NCI-H146 (cell line): ENCODE measurements at regions not wholly inside any gene's neighbourhood (a gene's known extent, or its start where the extent isn't known, plus 50 kb on each side); places are given as distances from the start of the nearest gene placed in this dataset.
"Not testable (repeated sequence)": the region's sequence is repeated elsewhere in the genome, so short reads cannot be mapped to it uniquely, and the experiment has no call there.

ENCODE experiments used
- DNase-seq: peaks from one replicate; lab custom pipeline; 2025; lab: John Stamatoyannopoulos, UW

DNA sequence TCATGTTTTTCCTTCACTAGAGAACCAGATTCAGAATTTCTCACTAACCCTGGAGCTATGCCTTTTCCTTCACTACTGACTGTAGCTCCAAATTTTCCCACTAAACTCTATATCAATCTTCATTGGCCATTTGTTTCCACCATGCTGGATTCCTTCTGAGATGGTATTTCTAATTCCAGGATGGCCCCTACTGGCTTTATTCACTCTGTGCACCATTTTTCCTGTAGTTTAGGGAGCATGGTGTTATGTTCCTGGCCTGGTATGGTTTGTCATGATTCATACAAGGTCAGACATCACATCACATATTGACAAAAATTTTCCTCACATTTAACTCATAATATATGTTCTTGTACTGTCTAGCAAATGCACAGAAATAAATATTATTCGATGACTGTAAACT is 229.2 kb upstream of the TFPI start:
- DNase-seq = peak; percentile 1

DNA sequence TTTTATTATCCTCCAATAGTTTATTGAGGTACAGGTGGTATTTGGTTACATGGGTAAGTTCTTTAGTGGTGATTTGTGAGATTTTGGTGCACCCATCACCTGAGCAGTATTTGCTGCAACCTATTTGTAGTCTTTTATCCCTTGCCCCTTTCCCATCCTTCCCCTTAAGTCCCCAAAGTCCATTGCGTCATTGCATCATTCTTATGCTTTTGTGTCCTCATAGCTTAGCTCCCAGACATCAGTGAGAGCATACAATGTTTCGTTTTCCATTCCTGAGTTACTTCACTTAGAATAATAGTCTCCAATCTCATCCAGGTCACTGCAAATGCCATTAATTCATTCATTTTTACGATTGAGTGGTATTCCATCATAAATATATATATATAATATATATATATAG is 229.9 kb upstream of the TFPI start:
- DNase-seq = not testable (repeated sequence)

DNA sequence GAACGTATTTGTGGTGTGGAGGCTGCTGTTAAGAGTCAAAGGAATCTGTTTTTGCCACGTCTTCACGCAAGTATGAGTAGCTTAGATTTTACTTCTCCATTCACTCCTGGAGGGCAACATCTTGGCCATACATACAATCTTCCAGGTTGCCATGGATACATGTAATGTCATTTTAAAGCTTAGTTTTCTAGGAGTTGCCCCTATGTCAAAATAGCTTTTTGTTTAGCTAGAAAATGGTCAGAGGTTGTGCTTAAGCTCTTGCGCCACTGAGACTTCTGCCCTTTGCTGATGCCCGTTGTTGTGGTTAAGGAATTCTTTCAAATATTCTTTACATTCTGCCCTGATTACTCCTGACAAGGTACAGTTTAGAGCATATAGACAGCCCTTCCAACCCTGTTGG is 245.4 kb upstream of the TFPI start:
- no peak for DNase-seq

DNA sequence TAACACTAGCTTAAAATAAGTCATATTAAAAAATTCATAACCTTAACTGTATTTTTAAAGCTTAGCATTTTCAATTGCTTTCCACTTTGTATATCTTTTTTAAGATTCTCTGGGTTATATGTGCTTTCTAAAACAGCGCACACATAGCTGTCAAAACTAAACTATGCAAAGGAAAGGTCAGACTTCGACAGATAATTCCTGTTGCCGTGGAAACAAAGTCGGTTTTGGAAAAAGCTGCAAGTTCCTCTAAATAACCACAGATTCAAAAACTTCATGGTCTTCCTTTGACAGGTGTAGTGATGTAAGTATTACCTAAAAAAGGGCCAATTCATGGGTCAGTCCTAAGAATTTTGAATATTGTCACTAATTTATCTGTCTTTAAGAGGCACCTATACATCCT is 249.6 kb upstream of the TFPI start:
- DNase-seq = no peak

DNA sequence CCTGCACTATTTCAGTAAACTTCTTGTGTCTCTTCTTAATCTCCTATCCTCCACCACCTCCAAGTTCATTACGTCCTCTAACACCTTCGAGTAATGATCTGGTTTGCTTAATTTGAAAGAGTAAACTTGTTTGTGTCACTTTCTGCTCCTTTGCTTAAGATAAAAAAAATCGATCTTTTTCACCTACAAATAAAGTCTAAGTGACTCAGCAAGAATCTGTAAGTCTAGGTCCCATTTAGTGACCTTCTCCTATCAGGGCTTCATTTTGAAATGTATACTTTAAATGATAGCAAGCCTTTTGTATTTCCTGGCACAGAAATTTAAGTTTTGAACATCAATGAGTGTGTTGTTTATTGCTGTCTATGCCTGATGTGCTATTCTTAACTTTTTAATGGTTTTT is 260.9 kb upstream of the TFPI start:
- DNase-seq = no peak

DNA sequence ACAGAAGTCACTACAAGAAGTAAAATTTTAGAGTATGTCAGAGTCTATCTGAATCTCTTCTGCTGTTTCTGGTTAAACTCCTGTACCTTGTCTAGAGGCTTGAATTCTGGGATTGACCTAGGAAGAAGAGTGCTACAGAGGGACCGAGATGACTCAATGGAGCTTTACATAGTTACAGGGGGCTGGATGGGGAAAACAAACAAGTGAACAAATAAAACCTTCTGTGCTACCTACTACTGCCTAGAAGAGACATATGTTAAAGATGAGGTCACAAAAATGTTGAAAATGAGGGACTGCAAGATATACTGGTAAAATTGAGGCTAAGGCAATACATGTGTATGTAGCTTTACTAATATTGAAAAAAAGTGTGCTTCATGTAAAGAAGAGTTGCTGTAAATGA is 265.4 kb upstream of the TFPI start:
- DNase-seq = no peak

DNA sequence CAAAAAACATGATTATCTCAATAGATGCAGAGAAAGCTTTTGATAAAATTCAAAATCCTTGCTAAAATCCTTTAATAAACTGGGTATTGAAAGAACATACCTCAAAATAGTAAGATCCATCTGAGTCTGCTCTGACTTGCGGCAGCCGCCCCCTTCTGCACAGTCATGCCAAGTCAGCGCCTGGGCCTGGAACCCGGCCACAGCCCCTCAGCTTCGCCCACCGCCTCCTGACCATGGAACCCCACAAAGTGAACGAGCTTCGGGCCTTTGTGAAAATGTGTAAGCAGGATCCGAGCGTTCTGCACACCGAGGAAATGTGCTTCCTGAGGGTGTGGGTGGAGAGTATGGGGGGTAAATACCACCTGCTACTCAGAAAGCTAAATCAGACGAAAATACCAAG is 270.9 kb upstream of the TFPI start:
- no peak for DNase-seq

DNA sequence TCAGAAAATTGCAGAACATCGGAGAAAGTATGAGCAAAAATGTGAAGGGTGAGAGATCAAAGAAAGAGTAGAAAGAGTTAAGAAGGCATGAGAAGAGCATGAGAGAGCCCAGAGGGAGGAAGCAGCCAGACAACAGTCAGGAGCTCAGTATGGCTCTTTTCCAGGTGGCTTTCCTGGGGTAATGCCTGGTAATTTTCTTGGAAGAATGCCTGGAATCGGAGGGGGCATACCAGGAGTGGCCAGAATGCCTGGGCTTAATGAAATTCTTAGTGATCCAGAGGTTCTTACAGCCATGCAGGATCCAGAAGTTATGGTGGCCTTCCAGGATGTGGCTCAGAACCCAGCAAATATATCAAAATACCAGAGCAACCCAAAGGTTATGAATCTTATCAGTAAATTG is 271.8 kb upstream of the TFPI start:
- no peak for DNase-seq

DNA sequence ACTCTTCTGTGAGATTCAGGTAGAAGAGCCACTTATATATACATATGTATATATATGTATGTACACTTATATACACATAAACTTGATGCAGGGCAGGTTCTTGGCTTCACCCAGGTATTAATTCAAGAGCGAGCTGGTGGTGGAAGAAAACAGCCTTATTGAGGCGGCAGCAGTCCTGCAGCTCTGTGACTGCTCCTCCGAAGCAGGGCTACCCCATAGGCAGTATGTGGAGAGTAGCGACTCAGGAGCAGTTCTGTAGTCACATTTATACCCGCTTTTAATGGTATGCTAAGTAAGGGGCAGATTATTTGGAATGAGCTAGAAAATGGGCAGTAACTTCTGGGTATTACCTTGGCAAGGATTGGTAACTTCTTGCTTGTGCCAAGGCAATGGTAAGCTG is 280.6 kb upstream of the TFPI start:
- DNase-seq = no peak

DNA sequence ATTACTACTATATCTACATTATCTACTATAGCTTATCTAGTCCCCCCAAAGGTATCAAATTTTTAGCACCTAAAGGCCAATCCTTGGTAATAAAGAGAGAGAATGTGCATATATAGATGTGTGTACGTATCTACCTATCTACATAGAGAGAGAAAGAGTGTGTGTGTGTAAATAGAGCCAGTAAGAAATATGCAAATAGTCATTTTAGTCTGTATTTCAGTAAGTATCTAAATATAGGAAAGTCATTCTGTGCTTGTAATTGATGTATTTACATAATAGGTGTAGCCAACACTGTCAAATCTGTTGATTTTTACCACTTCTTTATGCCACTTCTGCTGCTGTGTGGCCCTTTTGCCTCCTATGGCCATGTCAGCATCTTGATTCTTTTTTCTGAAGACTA is 284.5 kb upstream of the TFPI start:
- DNase-seq = no peak

DNA sequence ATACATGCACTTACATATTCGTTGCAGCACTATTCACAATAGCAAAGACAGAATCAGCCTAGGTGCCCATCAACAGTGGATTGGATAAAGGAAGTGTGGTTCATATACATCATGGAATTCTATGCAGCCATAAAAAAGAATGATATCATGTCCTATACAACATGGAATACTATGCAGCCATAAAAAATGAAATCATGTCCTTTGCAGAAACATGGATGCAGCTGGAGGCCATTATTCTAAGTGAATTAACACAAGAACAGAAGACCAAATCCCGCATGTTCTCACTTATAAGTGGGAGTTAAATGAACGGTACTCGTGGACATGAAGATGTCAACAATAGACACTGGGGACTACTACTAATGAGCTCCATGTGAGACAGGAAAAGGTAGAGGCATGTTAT is 288.1 kb upstream of the TFPI start:
- no peak for DNase-seq

DNA sequence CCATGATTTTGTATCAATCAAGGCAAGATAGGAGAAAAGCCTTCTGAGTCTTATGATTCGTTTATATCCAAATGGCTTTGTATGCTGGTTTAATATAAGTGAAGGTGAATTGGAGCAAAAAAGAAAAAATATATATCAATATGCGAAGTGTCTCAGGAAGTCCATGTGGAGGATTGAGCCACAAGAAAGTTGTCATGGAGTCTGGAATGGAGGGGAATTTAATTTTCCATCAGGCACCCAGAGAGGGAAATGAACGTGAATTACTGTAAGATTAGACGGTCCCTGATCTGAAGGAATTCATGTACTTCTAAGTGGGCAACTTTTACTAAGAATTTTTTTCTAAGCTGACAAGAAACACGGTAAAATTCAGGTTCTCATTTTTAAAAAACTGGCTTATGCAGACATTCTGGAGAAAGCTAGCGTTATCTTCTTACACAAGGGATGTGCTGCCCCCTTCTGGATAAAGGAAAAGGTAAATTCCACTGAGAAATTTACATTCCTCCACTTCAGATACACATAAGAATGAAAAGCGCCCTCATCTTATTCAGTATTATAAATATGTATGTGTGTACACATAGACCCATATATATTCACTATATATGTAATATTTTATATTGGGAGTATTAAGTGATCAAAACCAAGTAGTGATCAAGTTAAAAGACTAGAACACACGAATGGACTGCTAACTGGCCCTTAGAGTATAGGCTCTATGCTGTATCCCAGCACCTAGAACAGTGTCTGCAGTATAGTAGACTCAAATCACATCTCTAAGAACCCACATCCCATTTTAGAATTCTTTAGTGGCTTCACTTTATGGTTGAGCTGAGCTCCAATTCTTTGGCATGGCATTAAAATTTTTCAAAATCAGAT is 289.0 kb upstream of the TFPI start:
- DNase-seq = peak; percentile 46

DNA sequence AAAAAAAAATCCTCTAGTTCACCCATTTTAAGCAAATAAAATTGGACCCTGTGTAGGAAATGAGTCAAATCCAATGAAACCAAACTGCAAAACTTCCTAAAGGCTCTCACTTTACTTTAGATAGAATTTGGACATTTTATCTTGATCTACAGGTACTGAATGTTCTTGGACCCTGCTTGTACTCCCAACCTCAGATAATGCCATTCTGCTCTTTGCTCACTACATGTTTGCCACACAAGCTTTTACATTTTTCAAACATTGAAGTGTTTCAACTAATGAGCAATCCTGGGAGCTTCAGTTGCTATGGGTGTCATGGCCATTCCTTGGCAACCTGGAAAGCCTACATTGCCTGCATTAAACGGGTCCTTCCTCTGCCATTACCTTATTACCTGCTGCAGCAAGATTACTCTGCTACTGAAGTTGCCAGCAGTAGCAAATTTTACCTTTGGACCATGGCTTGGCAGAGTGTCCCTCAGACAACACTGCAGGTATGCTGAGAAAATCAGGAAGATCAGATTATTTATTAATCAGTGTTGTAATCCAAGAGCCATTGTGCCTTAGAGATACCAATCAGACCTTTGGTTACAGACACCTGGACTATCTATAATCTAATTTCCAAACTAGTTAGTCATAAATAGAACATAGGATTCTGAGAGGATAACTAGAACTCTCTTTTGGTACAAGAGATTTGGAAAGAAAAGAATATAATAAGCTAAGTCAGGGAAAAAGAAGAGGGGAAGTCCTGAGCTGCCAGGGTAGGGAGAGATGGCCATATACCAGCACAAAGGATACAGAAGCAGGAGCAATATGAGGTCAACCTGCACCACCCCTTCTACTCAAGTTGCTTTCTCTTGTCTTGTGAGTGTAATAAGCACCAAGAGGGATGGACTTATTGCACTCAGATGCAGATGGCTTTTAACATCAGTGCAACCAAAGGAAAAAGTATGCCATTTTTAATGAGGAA is 293.3 kb upstream of the TFPI start:
- no peak for DNase-seq

DNA sequence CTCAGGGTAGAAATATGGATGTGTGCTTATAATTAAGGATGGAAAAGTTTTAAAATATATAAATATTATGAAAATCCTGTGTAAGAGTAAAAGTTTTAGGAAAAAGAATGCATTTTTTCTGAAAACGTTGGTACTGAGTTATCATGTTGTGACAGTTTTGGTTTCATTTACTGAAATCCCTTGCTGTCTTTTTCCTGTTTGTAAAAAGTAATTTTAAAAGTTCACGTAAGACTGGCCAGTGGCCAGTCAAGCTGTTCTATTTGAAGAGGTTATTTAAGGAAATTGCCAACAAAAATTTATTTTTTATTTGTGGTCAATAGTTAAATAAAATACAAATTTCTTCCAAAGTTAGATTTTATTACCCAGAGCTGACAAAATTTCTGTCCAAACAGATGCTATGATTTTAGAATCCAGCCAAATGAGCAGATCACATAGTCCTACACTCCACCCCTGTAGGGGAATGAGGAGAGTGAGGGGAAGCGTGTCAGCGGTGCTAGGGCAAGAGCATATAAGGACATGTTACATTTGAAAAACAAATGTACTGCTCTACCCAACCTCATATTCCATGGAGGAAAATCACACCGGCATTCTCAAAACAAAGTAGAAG is 297.8 kb upstream of the TFPI start:
- no peak for DNase-seq

DNA sequence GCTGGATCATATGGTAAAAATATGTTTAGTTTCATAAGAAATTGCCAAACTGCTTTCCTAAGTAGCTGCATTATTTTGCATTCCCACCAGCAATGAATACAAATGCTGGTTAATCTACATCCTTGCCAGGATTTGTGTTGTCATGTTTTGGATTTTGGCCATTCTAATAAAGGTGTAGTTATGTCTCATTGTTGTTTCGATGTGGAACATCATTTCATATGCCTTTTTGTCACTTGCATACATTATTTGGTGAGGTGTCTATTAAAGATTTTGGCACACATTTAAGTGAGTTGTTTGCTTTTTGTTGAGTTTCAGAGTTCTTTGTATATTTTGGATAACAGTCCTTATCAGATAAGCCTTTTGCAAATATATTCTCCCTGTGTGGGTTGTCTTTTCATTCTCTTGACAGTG is 299.2 kb upstream of the TFPI start:
- no peak for DNase-seq

DNA sequence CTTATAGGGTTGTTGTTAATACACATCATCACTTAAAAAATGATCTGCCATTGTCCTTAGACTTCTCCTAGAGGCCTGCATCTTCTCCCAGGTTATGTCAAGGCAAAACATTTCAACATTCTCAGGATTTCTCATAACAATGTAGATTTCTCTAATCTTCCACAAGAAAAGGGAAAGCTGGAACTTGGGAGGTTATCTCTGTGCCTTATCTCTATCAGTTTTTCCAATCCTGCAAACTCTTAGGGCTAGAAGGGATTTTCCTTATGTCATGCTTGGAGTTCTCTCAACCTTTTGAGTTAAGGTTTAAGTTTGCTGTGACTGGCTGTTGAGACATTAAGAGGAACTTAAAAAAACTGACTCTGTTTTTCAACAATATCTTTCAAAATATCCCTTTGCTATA is 300.6 kb upstream of the TFPI start:
- no peak for DNase-seq

DNA sequence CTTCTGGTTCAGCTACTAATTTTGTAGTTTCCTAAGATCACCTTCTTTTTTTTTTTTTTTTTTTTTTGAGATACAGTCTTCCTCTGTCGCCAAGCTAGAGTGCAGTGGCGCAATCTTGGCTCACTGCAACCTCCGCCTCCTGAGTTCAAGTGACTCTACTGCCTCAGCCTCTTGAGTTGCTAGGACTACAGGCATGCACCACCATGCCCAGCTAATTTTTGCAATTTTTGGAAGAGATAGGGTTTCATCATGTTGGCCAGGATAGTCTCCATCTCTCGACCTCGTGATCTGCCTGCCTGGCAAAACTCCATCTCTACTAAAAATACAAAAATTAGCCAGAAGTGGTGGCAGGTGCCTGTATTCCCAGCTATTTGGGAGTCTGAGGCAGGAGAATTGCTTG is 301.5 kb upstream of the TFPI start:
- no peak for DNase-seq

DNA sequence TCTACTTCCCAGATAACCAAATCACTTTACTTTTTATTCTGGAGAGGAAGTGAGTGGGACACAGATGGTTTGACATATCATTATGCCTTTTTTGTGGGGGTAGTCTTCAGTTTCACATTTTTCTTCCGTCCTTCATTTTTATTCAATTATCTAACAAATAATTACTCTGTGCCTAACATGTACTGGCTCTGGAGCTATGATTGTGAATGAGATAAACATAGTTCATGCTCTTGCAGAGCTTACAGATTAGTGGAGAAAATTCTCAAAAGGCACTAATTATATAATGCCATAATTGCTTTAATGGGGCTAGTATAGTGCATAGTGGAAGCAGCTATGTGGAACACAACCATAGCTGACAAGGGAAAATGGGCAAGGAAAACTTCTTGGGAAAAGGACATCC is 303.6 kb upstream of the TFPI start:
- no peak for DNase-seq

DNA sequence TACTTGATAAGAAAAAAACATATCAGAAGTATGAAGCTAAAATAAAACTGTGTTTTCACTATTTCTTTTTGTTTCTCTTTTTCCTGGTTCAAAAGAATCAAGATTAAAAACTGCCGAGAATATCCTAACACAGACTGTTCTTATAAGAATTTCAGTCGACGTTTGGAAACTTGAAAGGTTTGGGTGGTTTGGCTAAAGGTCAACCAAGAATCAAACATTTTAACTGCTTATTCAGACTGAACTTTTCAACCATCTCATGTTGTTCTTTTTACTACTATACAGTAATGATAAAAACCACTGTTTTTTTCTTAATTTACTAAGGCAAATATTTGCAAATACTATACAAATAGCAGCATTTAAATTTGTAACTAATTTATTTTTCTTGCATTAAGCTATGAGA is 308.5 kb upstream of the TFPI start:
- DNase-seq = no peak

DNA sequence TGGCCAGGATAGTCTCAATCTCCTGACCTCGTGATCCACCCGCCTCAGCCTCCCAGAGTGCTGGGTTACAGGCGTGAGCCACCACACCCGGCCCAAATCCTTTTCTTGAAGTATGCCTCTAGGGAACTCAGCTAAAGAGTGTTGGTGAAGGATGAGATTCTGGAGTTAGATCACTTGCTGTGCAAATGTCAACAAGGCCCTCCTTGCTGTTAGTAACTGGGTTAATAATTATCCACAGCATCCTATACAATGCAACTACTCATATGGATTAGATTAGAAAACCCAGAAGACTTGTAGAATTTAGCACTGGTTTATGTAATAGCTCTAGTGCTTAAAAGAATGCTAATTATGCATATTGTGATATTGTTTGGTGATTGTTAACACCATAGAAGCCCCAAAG is 310.8 kb upstream of the TFPI start:
- DNase-seq = no peak

DNA sequence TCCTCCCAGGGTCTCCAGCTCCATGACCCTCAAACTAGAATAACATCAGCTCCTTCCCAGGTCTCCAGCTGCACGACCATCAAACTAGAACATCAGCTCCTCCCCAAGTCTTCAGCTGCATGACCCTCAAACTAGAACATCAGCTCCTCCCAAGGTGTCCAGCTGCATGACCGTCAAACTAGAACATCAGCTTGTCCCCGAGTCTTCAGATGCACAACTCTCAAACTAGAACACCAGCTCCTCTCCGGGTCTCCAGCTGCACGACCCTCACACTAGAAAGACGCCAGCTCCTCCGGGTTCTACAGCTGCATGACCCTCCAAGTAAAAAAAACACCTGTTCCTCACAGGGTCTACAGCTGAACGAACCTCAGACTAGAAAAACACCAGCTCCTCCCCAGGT is 312.9 kb upstream of the TFPI start:
- no peak for DNase-seq

DNA sequence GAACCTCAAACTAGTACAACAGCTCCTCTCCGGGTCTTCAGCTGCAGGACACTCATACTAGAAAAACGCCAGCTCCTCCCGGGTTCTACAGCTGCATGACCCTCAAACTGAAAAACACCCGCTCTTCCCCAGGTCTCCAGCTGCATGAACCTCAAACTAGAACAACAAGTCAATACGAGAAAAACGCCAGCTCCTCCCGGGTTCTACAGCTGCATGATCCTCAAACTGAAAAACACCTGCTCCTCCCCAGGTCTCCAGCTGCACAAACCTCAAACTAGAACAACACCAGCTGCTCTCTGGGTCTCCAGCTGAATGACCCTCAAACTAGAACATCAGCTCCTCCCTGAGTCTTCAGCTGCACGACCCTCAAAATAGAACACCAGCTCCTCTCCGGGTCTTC is 315.0 kb upstream of the TFPI start:
- DNase-seq = no peak

DNA sequence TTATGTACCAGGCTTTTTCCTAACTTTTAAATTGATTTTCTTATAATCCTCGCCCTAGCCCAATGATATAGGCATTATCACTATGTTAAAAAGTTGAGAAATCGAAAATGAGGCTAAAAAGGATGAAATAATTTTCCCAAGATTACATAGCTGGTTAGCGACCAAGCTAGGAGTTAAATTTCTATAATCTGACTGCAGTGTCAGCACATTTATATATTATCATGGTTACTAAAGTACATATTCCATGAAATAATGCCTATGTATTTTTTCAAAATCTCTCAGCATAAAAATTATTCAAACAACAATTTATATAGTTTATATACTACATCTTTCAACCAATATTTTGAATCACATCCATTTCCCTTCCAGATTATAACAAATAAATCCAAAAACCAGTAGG is 317.3 kb upstream of the TFPI start:
- DNase-seq = no peak
